ENCODE measurements at regions not wholly inside any gene's neighbourhood (a gene's known extent, or its start where the extent isn't known, plus 50 kb on each side); places are given as distances from the start of the nearest gene placed in this dataset.

GRCh38 chr15:98127586-98127985 lies 167.1 kb downstream of the ARRDC4 start:
- in situ Hi-C loops (cut with HindIII; ENCODE audit: low pct_ligation_motif_present, low pct_unique_long_range_greater_than_20kb, low sequenced_read_pairs) = no loop called here
- DNase-seq = no peak

GRCh38 chr15:98131924-98132323 lies 171.4 kb downstream of the ARRDC4 start:
- no peak for DNase-seq
- in situ Hi-C loops (cut with HindIII; ENCODE audit: low pct_ligation_motif_present, low pct_unique_long_range_greater_than_20kb, low sequenced_read_pairs) = no loop called here

GRCh38 chr15:98134905-98135304 lies 174.4 kb downstream of the ARRDC4 start:
- in situ Hi-C loops (cut with HindIII; ENCODE audit: low pct_ligation_motif_present, low pct_unique_long_range_greater_than_20kb, low sequenced_read_pairs) = no loop called here
- DNase-seq = no peak

DNA sequence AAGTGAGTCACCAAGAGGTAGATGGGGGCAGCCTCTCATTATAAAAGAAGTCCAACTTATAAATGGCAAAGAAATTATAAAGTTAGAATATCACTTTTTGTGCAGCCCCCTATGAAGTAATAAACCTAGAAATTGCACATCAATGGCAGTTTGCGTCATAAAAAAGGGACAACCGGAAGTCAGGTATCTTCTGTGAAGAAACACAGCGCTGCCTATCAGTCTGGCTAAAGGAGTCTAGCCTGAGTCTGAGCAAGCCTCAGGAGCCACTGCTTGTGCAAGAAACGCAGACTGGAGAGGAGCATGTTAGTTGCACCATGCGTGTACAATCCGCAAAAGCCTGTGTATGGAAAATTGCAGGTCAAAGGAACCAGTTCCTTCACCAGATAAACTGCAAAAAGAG lies 178.4 kb downstream of the ARRDC4 start:
- in situ Hi-C loops (cut with HindIII; ENCODE audit: low pct_ligation_motif_present, low pct_unique_long_range_greater_than_20kb, low sequenced_read_pairs) = no loop called here
- no peak for DNase-seq

DNA sequence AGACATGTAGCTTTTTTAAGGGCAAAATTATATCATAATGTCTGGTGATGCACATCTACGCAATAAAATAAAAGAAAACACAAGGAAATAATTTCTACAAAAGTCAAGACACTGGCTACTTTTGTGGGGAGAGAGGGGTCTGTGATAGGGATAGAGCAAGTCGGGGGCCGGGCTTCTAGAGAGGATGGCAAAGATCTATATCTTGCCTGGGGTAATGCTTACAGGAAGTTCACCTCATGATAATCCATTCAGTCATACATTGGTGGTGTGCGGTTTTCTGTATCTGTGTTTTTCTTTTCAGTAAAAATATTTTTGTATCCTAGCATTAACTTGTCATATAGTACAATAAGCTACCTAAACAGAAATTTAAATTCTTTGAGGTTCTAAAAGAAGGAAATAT lies 178.8 kb downstream of the ARRDC4 start:
- in situ Hi-C loops (cut with HindIII; ENCODE audit: low pct_ligation_motif_present, low pct_unique_long_range_greater_than_20kb, low sequenced_read_pairs) = no loop called here
- no peak for DNase-seq

- in situ Hi-C loops (cut with HindIII; ENCODE audit: low pct_ligation_motif_present, low pct_unique_long_range_greater_than_20kb, low sequenced_read_pairs) = no loop called here
- no peak for DNase-seq
These were observed 182.1 kb downstream of the ARRDC4 start for GRCh38 chr15:98142572-98142971.

DNA sequence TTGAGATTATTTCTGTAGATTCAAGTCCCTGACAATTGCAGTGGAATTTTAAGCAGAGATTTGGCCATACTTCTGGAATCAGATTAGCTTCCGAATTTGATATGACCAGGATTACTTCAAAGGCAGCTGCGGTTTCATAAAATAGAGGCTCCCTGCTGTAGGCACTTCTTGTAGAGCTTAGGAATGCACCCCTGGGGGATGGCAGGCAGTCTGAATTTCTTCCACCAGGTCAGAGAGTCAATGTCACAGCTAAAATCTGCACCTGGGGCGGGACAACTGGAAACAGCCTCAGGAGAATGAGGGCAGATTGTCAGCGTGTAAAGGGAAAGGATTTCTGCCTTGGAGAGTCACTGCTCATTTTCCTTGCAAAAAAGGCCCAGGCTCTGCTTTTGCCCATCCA lies 182.6 kb downstream of the ARRDC4 start:
- in situ Hi-C loops (cut with HindIII; ENCODE audit: low pct_ligation_motif_present, low pct_unique_long_range_greater_than_20kb, low sequenced_read_pairs) = no loop called here
- no peak for DNase-seq

GRCh38 chr15:98144388-98144787 lies 183.9 kb downstream of the ARRDC4 start:
- in situ Hi-C loops (cut with HindIII; ENCODE audit: low pct_ligation_motif_present, low pct_unique_long_range_greater_than_20kb, low sequenced_read_pairs) = no loop called here
- DNase-seq = no peak

DNA sequence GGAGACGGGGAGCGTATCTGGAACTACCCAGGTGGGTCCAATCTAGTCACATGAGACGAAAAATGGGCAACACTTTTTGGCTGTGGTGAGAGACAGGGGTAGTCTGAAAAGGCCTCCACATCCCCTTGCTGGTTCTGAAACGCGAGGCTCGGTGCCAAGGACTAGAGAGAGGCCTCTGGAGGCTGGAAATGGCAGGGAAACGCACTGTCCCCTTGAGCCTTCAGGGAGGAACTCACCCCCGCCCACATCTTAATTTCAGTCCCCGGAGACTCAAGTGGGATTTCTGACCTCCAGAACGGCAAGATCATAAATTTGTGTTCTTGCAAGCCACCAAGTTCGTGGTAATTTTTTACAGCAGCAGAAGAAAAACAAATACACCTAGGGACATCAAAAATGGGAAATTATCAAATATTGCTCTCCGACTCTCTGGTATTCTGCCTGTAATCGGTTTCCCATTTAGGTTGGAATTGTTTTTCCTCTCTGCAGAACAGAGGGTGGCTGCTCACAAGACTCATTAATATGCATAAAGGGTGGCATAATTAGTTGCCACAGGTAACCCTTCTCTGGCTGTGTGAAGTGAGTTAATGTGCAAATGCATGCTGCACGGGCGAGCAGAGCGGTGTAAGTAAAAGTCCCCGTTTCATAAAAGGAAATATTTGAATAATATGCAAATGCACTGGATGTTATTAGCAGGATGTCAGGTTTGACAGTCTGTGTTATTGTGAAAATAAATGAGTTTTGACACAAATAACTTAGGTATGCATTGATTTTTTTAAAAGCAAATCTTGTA lies 185.7 kb downstream of the ARRDC4 start:
- DNase-seq = no peak
- in situ Hi-C loops (cut with HindIII; ENCODE audit: low pct_ligation_motif_present, low pct_unique_long_range_greater_than_20kb, low sequenced_read_pairs) = no loop called here

DNA sequence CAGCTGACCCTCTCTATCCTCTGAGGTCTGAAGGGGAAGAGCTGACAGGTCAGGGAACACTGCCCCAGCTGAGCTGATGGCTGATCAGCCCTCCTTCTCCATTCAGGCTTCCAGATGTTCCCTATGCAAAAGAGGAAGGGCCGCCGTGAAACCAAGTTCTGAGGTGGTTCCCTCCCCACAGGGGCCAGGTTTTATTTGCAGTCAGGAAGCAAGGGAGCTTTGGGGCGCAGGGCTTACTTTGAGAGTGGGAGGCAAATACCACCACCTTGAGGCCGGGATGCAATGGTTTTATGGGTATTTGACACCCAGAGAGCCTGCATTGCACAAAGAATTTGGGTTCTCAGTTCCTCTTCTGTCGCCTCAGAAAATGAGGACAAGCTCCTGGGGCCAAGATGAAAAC lies 186.9 kb downstream of the ARRDC4 start:
- no peak for DNase-seq
- in situ Hi-C loops (cut with HindIII; ENCODE audit: low pct_ligation_motif_present, low pct_unique_long_range_greater_than_20kb, low sequenced_read_pairs) = no loop called here

- DNase-seq = no peak
- in situ Hi-C loops (cut with HindIII; ENCODE audit: low pct_ligation_motif_present, low pct_unique_long_range_greater_than_20kb, low sequenced_read_pairs) = no loop called here
These were observed 189.6 kb downstream of the ARRDC4 start for GRCh38 chr15:98150084-98150483.

GRCh38 chr15:98150536-98150935 lies 190.0 kb downstream of the ARRDC4 start:
- in situ Hi-C loops (cut with HindIII; ENCODE audit: low pct_ligation_motif_present, low pct_unique_long_range_greater_than_20kb, low sequenced_read_pairs) = no loop called here
- DNase-seq = no peak

DNA sequence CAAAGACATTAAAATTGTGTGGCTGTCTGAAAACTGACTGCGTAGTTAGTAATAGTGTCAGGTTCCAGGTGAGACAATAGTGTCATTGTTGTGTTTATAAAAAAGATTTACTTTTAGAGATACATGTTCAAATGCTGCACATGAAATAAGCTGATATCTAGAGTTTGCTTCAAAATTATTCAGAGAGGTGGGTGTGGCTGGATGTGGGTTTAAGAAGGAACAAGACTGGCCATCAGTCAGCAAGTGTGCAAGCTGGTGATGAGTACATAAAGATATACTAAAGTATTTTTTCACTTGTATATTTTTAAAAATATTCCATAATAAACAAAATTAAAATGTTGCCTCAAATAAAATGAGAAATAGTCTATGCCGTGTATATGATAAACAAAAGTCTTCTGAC lies 190.6 kb downstream of the ARRDC4 start:
- no peak for DNase-seq
- in situ Hi-C loops (cut with HindIII; ENCODE audit: low pct_ligation_motif_present, low pct_unique_long_range_greater_than_20kb, low sequenced_read_pairs) = no loop called here

- no peak for DNase-seq
- in situ Hi-C loops (cut with HindIII; ENCODE audit: low pct_ligation_motif_present, low pct_unique_long_range_greater_than_20kb, low sequenced_read_pairs) = no loop called here
These were observed 191.7 kb downstream of the ARRDC4 start for GRCh38 chr15:98152156-98152555.

DNA sequence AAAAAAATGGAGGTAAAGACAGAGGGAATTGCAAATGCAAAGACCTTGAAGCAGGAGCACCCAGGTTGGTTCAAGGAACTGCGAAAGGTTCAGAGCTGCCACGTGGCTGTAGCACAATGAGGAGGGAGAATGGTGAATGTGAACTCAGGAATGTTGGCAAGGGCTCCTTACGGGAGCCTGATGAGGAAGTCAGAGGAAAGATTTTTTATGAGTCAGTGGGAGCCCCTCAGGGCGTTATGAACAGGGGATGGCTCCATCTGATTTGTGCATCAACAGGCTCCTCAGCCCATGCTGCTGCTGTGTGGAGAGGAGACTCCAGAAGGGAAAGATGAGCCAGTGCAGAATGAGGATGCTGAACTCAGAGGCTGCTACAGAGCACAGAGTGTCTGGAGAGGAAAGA lies 194.4 kb downstream of the ARRDC4 start:
- in situ Hi-C loops (cut with HindIII; ENCODE audit: low pct_ligation_motif_present, low pct_unique_long_range_greater_than_20kb, low sequenced_read_pairs) = no loop called here

DNA sequence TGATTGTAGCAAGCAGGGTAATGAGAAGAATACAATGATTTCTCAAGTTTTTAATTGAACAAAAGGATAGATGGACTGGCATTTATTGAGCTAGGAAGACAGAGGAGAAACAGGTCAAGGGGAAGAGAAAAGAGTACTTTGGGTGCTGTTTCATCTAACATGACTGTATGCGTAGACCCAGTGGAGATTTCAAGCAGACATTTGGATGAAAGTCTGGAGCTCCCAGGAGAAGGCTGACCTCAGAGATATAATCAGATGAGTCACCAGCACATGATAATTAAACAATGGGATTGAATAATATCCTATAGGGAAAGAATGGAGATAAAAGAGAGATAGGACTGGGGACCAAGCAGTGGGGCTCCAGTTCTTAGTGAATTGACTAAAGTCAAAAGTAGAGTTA lies 194.9 kb downstream of the ARRDC4 start:
- no peak for DNase-seq
- in situ Hi-C loops (cut with HindIII; ENCODE audit: low pct_ligation_motif_present, low pct_unique_long_range_greater_than_20kb, low sequenced_read_pairs) = no loop called here

More for the DNA sequence above, 194.4 kb downstream of the ARRDC4 start:
- DNase-seq = no peak

GRCh38 chr15:98160236-98160635 lies 199.7 kb downstream of the ARRDC4 start:
- in situ Hi-C loops (cut with HindIII; ENCODE audit: low pct_ligation_motif_present, low pct_unique_long_range_greater_than_20kb, low sequenced_read_pairs) = no loop called here
- DNase-seq = no peak

GRCh38 chr15:98163319-98164045 lies 203.0 kb downstream of the ARRDC4 start:
- in situ Hi-C loops (cut with HindIII; ENCODE audit: low pct_ligation_motif_present, low pct_unique_long_range_greater_than_20kb, low sequenced_read_pairs) = no loop called here
- DNase-seq = no peak

GRCh38 chr15:98164571-98164970 lies 204.1 kb downstream of the ARRDC4 start:
- in situ Hi-C loops (cut with HindIII; ENCODE audit: low pct_ligation_motif_present, low pct_unique_long_range_greater_than_20kb, low sequenced_read_pairs) = no loop called here
- no peak for DNase-seq

DNA sequence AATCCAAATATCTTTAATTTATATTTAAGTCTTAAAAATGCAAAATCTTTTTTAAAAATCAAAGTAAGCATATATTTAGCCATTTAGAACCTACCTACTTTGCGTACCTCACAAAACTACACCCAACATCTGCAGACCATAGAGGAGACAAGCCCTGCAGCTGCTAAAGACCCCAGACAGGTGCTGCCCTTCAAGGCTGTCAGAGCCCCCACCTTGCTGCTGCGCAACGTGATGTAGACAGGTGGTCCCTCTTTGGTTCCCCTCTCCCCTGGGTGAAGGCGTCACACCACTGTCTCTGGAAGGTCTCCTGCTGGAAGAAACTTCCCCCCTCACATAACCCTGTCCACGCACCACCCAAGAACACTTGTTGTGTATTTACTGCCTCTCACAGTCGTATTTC lies 204.5 kb downstream of the ARRDC4 start:
- in situ Hi-C loops (cut with HindIII; ENCODE audit: low pct_ligation_motif_present, low pct_unique_long_range_greater_than_20kb, low sequenced_read_pairs) = no loop called here
- no peak for DNase-seq
